Neuronal stem cell (in vitro differentiated cells): ENCODE measurements at regions not wholly inside any gene's neighbourhood (a gene's known extent, or its start where the extent isn't known, plus 50 kb on each side); places are given as distances from the start of the nearest gene placed in this dataset.

Experiments
- DNase-seq: peaks from one replicate; pipeline ENCODE4 v3.0.0-alpha.2; 2013; ENCODE audit warnings: low spot score
- H2AFZ ChIP-seq: one replicate; pipeline ENCODE4 v1.6.1; 2013; ENCODE audit warnings: mild to moderate bottlenecking, low read length, inconsistent platforms
- H2AK5ac ChIP-seq: 2 replicates; pipeline ENCODE4 v1.6.1; 2013; ENCODE audit warnings: low read depth, mild to moderate bottlenecking, inconsistent platforms, low read length, moderate library complexity, mixed read lengths
- H2BK120ac ChIP-seq: 2 replicates; pipeline ENCODE4 v1.6.1; 2013; ENCODE audit warnings: low read depth, mild to moderate bottlenecking, inconsistent platforms, low read length, moderate library complexity, mixed read lengths
- H2BK12ac ChIP-seq: one replicate; pipeline ENCODE4 v1.6.1; 2013; ENCODE audit warnings: low read length, inconsistent platforms
- H2BK15ac ChIP-seq: 2 replicates; pipeline ENCODE4 v1.6.1; 2013; ENCODE audit warnings: mild to moderate bottlenecking, low read length, inconsistent platforms, mixed read lengths
- H2BK5ac ChIP-seq: one replicate; pipeline ENCODE4 v1.6.1; 2013; ENCODE audit warnings: inconsistent platforms, mild to moderate bottlenecking, low read length, moderate library complexity
- H3K14ac ChIP-seq: one replicate; pipeline ENCODE4 v1.6.1; 2013; ENCODE audit warnings: low read length, inconsistent platforms
- H3K18ac ChIP-seq: 2 replicates; pipeline ENCODE4 v1.6.1; 2013; ENCODE audit warnings: low read length, inconsistent platforms
- H3K23ac ChIP-seq: 2 replicates; pipeline ENCODE4 v1.6.1; 2013; ENCODE audit warnings: low read depth, mild to moderate bottlenecking, mixed read lengths, low read length, inconsistent platforms; ENCODE audit not compliant: poor library complexity
- H3K27ac ChIP-seq: replicated peaks from 3 replicates; pipeline ENCODE4 v1.5.1; 2013; ENCODE audit warnings: low read length, inconsistent platforms
- H3K27me3 ChIP-seq, 3 experiments: 2 replicates each; pipeline ENCODE4 v1.6.1; 2013; ENCODE audit warnings: low read length in 3 of 3, mild to moderate bottlenecking in 2 of 3, inconsistent platforms in 1 of 3, low read depth in 1 of 3, mixed read lengths in 1 of 3, moderate library complexity in 1 of 3; ENCODE audit not compliant: control insufficient read depth in 3 of 3, insufficient read depth in 3 of 3
- H3K36me3 ChIP-seq, 2 donors: replicated peaks in 1 of 2; 2 replicates each; pipeline ENCODE4 v1.6.1; 2013; ENCODE audit warnings: low read length in 2 of 2; ENCODE audit not compliant: control insufficient read depth in 2 of 2, insufficient read depth in 2 of 2
- H3K4ac ChIP-seq: 2 replicates; pipeline ENCODE4 v1.6.1; 2013; ENCODE audit warnings: inconsistent platforms, mild to moderate bottlenecking, low read length, moderate library complexity
- H3K4me1 ChIP-seq, 2 donors: 1 replicate in 1 of 2; 2 replicates in 1 of 2; pipeline ENCODE4 v1.6.1; 2013; ENCODE audit warnings: low read length in 2 of 2, low read depth in 1 of 2; ENCODE audit not compliant: control insufficient read depth in 2 of 2, insufficient read depth in 1 of 2
- H3K4me2 ChIP-seq: one replicate; pipeline ENCODE4 v1.6.1; 2013; ENCODE audit warnings: mild to moderate bottlenecking, low read length, inconsistent platforms; ENCODE audit not compliant: insufficient read depth, poor library complexity, severe bottlenecking
- H3K4me3 ChIP-seq, 2 donors: 2 replicates each; pipeline ENCODE4 v1.5.1; 2013; ENCODE audit warnings: low read length in 2 of 2, mild to moderate bottlenecking in 2 of 2, inconsistent platforms in 1 of 2, moderate library complexity in 1 of 2
- H3K79me1 ChIP-seq: one replicate; pipeline ENCODE4 v1.6.1; 2013; ENCODE audit warnings: low read depth, mild to moderate bottlenecking, inconsistent platforms, low read length, moderate library complexity
- H3K9ac ChIP-seq: one replicate; pipeline ENCODE4 v1.6.1; 2013; ENCODE audit warnings: mild to moderate bottlenecking, low read depth, low read length, inconsistent platforms; ENCODE audit not compliant: poor library complexity
- H3K9me3 ChIP-seq, 2 donors: replicated peaks in 1 of 2; 2 replicates each; pipeline versions ENCODE3 to v1.6.1; 2013; ENCODE audit warnings: low read length in 2 of 2, mild to moderate bottlenecking in 2 of 2, inconsistent platforms in 1 of 2, low read depth in 1 of 2, mixed read lengths in 1 of 2, moderate library complexity in 1 of 2; ENCODE audit not compliant: control insufficient read depth in 2 of 2, insufficient read depth in 1 of 2
- H4K8ac ChIP-seq: one replicate; pipeline ENCODE4 v1.6.1; 2013; ENCODE audit warnings: low read depth, mild to moderate bottlenecking, inconsistent platforms, low read length, moderate library complexity
- H4K91ac ChIP-seq: one replicate; pipeline ENCODE4 v1.6.1; 2013; ENCODE audit warnings: low read length, low read depth, mild to moderate bottlenecking, inconsistent platforms; ENCODE audit not compliant: poor library complexity
- WGBS, 2 donors: extraction: QIAGEN DNeasy Blood & Tissue Kit; methylation state at CpG; one replicate each; pipeline ENCODE4 v1.1.7; 2013; ENCODE audit warnings: missing lambda C conversion rate in 2 of 2, mixed read lengths in 1 of 2; ENCODE audit not compliant: insufficient read length in 2 of 2, insufficient replicate concordance in 1 of 2; ENCODE audit errors: extremely low coverage in 2 of 2; 5-methylcytosine and 5-hydroxymethylcytosine counted together

DNA sequence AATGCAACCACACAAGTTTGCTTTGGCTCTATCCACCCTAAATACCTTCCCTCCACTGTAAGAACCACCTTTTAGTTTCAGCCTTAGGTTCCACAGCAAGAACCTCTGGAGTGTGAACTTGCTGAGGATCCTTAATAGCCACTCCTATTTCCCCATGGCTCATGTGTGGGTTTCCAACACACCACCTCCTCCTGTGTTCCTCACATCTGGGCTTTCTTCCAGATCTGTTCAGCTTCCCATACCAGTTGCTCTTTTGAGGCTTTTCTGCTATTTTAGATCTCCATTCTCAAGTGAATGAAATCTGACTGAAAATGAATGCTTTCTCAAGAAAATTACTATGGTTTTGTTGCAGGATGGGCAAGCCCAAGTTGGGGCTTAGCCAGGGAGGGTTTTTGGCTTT is 104.8 kb upstream of the MIR17HG start:
- H3K23ac ChIP-seq: no peak overlapping the region
- no peak overlapping the region for H4K91ac ChIP-seq
- H3K18ac ChIP-seq: no peak overlapping the region
- H3K27ac ChIP-seq: no peak overlapping the region
- H2AFZ ChIP-seq: no peak overlapping the region
- no peak overlapping the region for H2BK12ac ChIP-seq
- H2BK120ac ChIP-seq: no peak overlapping the region
- H3K4me3 ChIP-seq: no peak overlapping the region
- peaks cover 4 to 8% of the 10 kb centered on the region in 2 donors for H3K9me3 ChIP-seq
- no peaks in the 10 kb centered on the region for H3K79me1 ChIP-seq
- peaks cover 0 to 8% of the 10 kb centered on the region in 2 donors for H3K4me1 ChIP-seq
- no peak overlapping the region for H2BK5ac ChIP-seq
- H3K4ac ChIP-seq: no peak overlapping the region
- no peak overlapping the region for H3K4me2 ChIP-seq
- no peak overlapping the region for H4K8ac ChIP-seq
- no peak overlapping the region for H3K9ac ChIP-seq
- no peak overlapping the region for H2AK5ac ChIP-seq
- H3K36me3 ChIP-seq: no peaks in the 10 kb centered on the region
- H3K27me3 ChIP-seq: no peaks in the 10 kb centered on the region
- H3K14ac ChIP-seq: no peak overlapping the region
- DNase-seq: no peak
- H2BK15ac ChIP-seq: no peak overlapping the region

DNA sequence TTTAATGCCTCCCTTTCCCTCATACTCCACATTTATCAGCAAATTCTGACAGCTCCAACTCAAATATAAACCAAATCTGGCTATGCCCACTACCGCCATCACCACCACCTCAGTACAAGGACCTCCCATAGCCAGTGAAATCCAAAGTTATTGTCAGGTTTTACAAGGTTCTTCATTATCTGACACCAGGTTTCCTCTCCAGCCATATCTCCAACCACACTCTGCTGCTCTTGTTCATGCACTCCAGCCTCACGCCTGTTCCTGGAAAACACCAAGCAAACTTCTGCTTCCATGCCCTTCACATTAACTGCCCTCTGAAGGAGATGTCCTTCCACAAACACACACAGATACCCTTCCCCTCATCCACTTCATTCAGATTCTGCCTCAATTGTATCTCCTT is 102.2 kb upstream of the MIR17HG start:
- Histone ChIP-seq H2AFZ (no peak overlapping the region), H3K27me3 (no peaks in the 10 kb centered on the region), H2BK5ac (no peak overlapping the region), H3K14ac (no peak overlapping the region), H2AK5ac (no peak overlapping the region), H3K23ac (no peak overlapping the region), H4K8ac (no peak overlapping the region), H3K9me3 (peaks cover 4 to 8% of the 10 kb centered on the region in 2 donors), H3K18ac (no peak overlapping the region), H3K27ac (no peak overlapping the region), H3K4me1 (peaks cover 0 to 8% of the 10 kb centered on the region in 2 donors), H3K4me2 (no peak overlapping the region), H2BK15ac (no peak overlapping the region), H2BK12ac (no peak overlapping the region), H3K4ac (no peak overlapping the region), H3K9ac (no peak overlapping the region), H3K36me3 (no peaks in the 10 kb centered on the region), H2BK120ac (no peak overlapping the region), H4K91ac (no peak overlapping the region), H3K79me1 (no peaks in the 10 kb centered on the region), H3K4me3 (no peak overlapping the region)
- no CpG with 5 or more reads among the region's 2 CpGs for WGBS, 2 donors
- no peak for DNase-seq

DNA sequence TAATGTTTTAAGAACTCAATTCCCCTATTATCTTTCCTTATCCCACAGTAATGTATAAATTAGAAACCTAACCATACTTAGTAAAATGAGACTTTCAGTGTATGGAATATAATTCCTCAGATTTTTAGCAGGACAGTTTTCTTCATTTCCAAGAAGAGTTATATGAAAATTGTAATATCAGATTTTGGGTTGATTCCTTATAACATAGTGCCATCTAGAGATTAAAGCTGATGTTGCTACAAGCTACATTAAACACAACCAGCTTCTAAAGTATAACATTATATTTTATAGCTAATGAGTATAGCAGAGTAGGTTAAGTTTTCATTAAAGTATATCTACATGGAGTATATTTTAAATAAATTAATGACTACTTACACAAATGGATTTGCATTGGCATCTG is 99.7 kb upstream of the MIR17HG start:
- Histone ChIP-seq H3K79me1 (no peaks in the 10 kb centered on the region), H3K27me3 (no peaks in the 10 kb centered on the region), H2AK5ac (no peak overlapping the region), H4K91ac (no peak overlapping the region), H3K4me2 (no peak overlapping the region), H3K4me3 (no peak overlapping the region), H3K18ac (no peak overlapping the region), H2BK120ac (no peak overlapping the region), H2BK15ac (no peak overlapping the region), H3K4me1 (peaks cover 0 to 8% of the 10 kb centered on the region in 2 donors), H3K27ac (no peak overlapping the region), H2BK12ac (no peak overlapping the region), H3K23ac (no peak overlapping the region), H3K9ac (no peak overlapping the region), H3K14ac (no peak overlapping the region), H3K36me3 (no peaks in the 10 kb centered on the region), H2BK5ac (no peak overlapping the region), H2AFZ (no peak overlapping the region), H3K9me3 (peaks cover 7 to 8% of the 10 kb centered on the region in 2 donors), H3K4ac (no peak overlapping the region), H4K8ac (no peak overlapping the region)
- DNase-seq: peak; percentile 6

- Histone ChIP-seq H3K14ac (no peak overlapping the region), H2BK15ac (no peak overlapping the region), H2BK120ac (no peak overlapping the region), H2AK5ac (no peak overlapping the region), H3K9ac (no peak overlapping the region), H2BK5ac (no peak overlapping the region), H3K4ac (no peak overlapping the region), H2BK12ac (no peak overlapping the region), H3K27me3 (no peaks in the 10 kb centered on the region), H3K36me3 (no peaks in the 10 kb centered on the region), H3K9me3 (peaks cover 4% of the 10 kb centered on the region in 2 donors), H3K4me1 (peaks cover 0 to 8% of the 10 kb centered on the region in 2 donors), H4K8ac (no peak overlapping the region), H4K91ac (no peak overlapping the region), H3K18ac (no peak overlapping the region), H3K4me2 (no peak overlapping the region), H3K23ac (no peak overlapping the region), H3K79me1 (no peaks in the 10 kb centered on the region), H2AFZ (peak overlapping the region; percentile 26), H3K4me3 (no peak overlapping the region), H3K27ac (no peak overlapping the region)
- WGBS, 2 donors: no CpG with 5 or more reads among the region's 4 CpGs
- DNase-seq: no peak
Measured at GRCh38 chr13:91248249-91248648, 99.2 kb upstream of the MIR17HG start.
